ACC112 (cell line): ENCODE measurements at regions not wholly inside any gene's neighbourhood (a gene's known extent, or its start where the extent isn't known, plus 50 kb on each side); places are given as distances from the start of the nearest gene placed in this dataset.

Experiments
- H2AFZ ChIP-seq: fragments of 200-600 bp; sonication (generic); one replicate; pipeline ENCODE4 v1.6.0; 2017; ENCODE audit warnings: antibody characterized with exemption, low read length; ENCODE audit not compliant: unreplicated experiment
- H3K27ac ChIP-seq: fragments of 200-600 bp; sonication (generic); 2 replicates; pipeline ENCODE4 v1.5.1; 2014; ENCODE audit warnings: low read depth, mild to moderate bottlenecking, antibody characterized with exemption, low read length, moderate library complexity
- H3K27me3 ChIP-seq: fragments of 200-600 bp; sonication (generic); 2 replicates; pipeline ENCODE4 v1.6.1; 2014; ENCODE audit warnings: mild to moderate bottlenecking, antibody characterized with exemption, low read length, moderate library complexity, mixed read lengths; ENCODE audit not compliant: insufficient read depth
- H3K36me3 ChIP-seq: fragments of 200-600 bp; sonication (generic); 2 replicates; pipeline ENCODE4 v1.6.1; 2016; ENCODE audit warnings: mild to moderate bottlenecking, antibody characterized with exemption, low read length, moderate library complexity, mixed read lengths; ENCODE audit not compliant: insufficient read depth
- H3K4me1 ChIP-seq: fragments of 200-600 bp; sonication (generic); one replicate; pipeline ENCODE4 v1.6.1; 2016; ENCODE audit warnings: low read length, mixed read lengths; ENCODE audit not compliant: insufficient read depth, unreplicated experiment, control insufficient read depth
- H3K4me3 ChIP-seq: fragments of 200-600 bp; sonication (generic); 2 replicates; pipeline ENCODE4 v1.5.1; 2014; ENCODE audit warnings: mild to moderate bottlenecking, low read depth, low read length
- H3K79me2 ChIP-seq: fragments of 200-600 bp; sonication (generic); one replicate; pipeline ENCODE4 v1.6.0; 2016; ENCODE audit warnings: low read length; ENCODE audit not compliant: control insufficient read depth, unreplicated experiment, insufficient read depth

DNA sequence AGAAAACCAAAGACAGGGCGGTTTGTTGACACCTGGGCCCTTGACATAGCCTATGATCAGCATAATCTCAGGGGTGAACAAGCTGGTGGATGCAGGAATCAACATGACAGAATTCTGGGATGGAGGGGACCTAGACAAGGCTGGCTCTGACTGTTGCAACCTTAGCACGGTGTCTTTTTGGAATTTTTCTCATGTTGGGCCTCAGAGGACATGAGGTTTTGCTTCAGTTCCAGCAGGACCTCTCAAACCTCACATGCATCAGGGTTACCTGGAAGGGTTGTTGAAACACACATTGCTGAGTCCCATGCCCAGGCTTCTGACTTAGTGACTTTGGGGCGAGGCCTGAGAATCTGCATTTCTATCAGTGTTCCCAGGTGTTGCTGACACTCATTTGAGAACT, 345.6 kb upstream of the B3GAT1 start:
- no peaks in the 10 kb centered on the region for H3K79me2 ChIP-seq

DNA sequence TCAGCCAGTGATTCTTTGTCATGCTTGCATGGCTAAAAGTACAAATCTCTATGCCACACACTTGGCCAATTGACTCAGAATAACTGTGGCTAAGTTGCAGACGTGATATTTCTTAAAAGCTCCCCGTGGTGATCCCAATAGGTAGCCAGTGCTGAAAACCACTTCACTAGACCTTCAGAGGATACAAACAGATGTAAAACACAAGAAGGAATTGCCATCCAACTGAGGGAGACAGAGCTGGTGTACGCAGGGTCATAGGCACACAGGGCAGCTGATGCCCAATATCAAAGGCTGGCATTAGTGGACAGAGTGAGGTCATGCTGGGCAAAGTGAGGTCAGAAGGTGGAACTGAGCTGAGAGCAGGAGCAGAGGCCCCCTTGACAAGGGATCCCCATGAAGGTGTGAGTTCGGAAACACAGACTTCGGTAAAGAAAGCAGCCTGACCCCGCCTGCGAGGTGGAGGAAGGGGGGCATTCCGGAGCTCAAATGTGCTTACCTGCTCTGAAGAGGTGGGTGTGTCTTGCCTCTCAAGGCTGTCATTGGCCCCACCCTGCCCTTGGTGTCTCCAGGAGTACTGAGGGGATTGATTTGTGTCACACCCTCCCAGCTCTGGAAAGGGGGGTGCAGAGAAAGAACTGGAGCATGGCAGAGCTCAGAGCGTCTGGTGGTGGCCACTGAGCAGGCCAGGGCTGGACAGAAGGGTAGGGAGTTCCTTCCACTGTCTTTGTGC, 344.9 kb upstream of the B3GAT1 start:
- H3K36me3 ChIP-seq, result no peaks in the 10 kb centered on the region
- H3K4me3 ChIP-seq, result no peak overlapping the region
- no peaks in the 10 kb centered on the region for H3K27me3 ChIP-seq
- H3K79me2 ChIP-seq, result no peaks in the 10 kb centered on the region
- H2AFZ ChIP-seq, result no peak overlapping the region
- H3K4me1 ChIP-seq, result no peaks in the 10 kb centered on the region
- H3K27ac ChIP-seq, result no peak overlapping the region

More for the DNA sequence above, 345.6 kb upstream of the B3GAT1 start:
- Histone ChIP-seq H3K4me3 (no peak overlapping the region), H3K27me3 (no peaks in the 10 kb centered on the region), H2AFZ (no peak overlapping the region), H3K36me3 (no peaks in the 10 kb centered on the region), H3K27ac (no peak overlapping the region), H3K4me1 (no peaks in the 10 kb centered on the region)

DNA sequence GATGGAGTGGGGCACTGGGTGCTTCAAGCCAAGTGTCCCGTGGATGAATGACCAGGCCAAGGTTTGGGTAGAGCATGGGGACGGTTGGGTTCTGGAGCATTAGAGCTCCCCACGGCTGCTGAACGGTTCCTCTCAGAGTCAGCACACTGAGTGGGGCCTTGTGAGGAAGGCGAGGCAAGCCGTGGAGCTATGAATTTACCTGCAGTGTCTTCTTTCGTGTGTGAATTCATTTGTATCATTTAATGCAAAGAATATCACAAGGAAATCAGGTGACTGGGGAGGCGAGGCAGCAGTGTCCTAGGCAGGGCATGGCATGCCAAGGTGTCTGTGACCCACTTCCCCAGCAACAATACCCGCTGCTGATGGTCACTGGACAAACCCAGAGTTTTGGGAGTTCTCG, 343.5 kb upstream of the B3GAT1 start:
- H3K79me2 ChIP-seq, result no peaks in the 10 kb centered on the region
- no peak overlapping the region for H3K27ac ChIP-seq
- H2AFZ ChIP-seq, result no peak overlapping the region
- no peak overlapping the region for H3K4me3 ChIP-seq
- no peaks in the 10 kb centered on the region for H3K4me1 ChIP-seq
- no peaks in the 10 kb centered on the region for H3K27me3 ChIP-seq
- no peaks in the 10 kb centered on the region for H3K36me3 ChIP-seq

DNA sequence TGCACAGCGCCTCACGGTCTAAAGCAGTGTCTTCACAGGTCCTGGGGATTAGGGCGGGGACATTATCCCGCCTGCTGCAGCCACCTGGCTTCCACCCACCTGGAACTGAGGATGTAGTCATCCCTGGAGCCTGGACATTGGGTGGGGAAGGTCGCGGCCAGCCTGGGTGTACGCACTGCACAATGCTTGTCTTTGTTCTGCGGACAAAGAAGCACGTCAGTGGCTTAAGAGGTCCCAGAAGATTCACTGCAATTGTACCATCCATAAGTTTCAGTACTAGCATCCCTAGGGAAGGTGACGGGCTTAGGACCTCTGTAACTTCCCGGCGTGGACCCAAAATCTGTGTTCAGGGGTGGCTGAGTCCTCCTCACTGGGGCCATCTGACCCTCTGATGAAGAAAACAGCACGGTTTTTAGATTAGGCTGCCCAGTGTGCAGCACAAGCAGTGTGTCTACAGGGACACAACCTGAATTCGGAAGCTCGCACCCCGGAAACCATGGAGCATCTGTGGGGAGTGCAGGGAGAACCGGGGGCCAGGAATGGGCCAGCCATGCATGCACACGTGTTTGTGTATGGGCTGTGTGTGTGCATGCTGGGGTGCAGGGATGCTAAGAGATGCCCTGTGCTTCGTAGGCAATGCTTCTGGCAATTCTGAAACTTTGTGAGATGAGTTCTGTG, 342.6 kb upstream of the B3GAT1 start:
- no peak overlapping the region for H2AFZ ChIP-seq
- no peaks in the 10 kb centered on the region for H3K4me1 ChIP-seq
- no peak overlapping the region for H3K27ac ChIP-seq
- no peaks in the 10 kb centered on the region for H3K27me3 ChIP-seq
- no peaks in the 10 kb centered on the region for H3K79me2 ChIP-seq
- H3K36me3 ChIP-seq, result no peaks in the 10 kb centered on the region
- H3K4me3 ChIP-seq, result no peak overlapping the region

DNA sequence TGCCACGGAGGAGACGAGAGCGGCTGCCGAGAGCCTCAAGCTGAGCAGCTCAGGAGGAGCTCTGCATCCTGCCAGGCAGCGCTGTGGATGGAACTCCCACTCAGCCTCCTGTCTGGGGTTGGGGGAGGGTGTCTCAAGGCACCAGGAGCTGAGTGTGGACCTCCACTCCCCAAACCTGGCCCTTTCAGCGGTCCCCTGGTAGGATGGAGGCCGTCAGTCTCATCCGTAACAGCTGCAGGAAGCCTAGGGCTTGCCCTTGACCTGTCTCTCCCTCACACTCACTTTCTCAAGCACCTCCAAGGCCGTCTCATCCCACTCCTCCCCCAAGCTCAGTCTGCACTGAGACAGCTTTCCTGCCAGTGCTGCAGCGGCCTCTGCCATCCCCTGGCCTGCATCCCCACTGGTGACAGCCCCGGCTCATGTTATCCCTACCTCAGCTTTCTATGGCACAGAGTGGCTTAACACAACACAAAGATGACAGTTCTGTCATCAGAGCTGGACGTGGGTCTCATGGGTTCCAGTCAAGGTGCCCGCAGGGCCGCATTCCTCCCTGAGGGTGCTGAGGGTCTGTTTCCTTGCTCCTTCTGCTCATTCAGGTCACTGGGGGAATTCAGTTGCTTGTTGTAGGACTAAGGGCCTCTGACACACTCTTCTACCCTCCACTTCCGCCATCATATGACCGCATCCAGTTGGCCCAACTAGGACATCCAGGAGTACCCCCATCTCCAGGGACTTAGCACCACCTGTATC, 341.9 kb upstream of the B3GAT1 start:
- no peak overlapping the region for H3K4me3 ChIP-seq
- no peak overlapping the region for H3K27ac ChIP-seq
- no peaks in the 10 kb centered on the region for H3K36me3 ChIP-seq
- no peaks in the 10 kb centered on the region for H3K4me1 ChIP-seq
- no peak overlapping the region for H2AFZ ChIP-seq
- H3K27me3 ChIP-seq, result no peaks in the 10 kb centered on the region
- no peaks in the 10 kb centered on the region for H3K79me2 ChIP-seq

DNA sequence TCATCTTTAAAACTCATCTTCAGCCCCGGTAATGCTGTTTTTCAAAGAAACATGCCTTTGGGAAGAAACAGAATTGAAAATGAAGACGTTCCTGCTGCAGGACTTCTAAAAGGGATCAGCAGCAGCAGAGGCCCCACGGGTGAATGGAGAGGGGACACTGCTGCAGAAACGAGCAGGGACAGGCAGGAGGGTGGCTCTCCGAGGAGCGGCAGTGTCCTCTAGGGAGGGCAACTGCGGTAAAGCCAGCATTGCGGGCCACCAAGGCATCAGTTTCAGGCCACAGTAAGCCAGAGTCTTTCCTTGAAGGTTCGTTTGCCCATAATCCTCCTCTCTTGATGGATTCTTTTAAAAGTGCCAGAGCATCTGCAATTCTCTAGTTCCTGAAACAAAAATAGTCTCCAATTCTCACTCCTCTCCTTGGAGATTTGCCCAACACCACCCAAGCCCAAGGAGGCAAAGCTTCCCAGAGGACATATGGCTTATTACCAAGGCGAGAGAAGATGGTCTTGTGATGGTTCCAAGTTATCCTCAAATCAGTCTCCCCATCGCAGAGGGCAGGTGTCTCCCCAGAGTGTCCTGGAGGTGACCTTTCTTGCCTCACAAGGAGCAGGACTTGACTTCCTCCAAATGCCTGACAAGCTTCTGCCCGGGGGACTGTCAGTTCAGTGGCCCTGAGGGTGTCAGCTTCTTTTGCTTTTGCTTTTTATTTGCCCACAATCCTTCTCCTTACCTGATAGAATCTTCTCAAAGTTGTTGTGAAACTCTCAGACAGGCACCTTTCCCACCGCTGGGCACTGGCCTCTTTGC, 341.1 kb upstream of the B3GAT1 start:
- Histone ChIP-seq H2AFZ (no peak overlapping the region), H3K4me3 (no peak overlapping the region), H3K27ac (no peak overlapping the region), H3K79me2 (no peaks in the 10 kb centered on the region), H3K36me3 (no peaks in the 10 kb centered on the region), H3K27me3 (no peaks in the 10 kb centered on the region), H3K4me1 (no peaks in the 10 kb centered on the region)

DNA sequence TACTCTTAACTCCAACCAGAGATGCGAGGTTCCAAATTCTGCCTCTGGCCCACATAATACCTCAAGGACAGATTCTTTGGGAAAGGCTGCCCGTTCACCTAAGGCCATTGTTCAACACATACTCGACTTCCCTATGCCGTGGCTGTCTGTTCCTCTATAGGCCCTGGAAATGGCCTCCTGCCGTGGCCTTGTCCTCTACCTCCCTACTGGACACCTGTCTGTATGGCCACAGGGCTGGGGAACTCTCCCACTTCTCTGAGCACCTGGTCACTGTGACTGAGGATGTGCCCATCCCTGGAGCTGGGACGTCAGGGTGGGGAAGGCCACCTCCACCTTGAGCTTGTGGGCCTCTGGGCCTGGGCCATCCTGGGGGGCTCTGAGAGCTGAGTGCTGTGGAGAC, 340.5 kb upstream of the B3GAT1 start:
- H3K27ac ChIP-seq, result no peak overlapping the region

DNA sequence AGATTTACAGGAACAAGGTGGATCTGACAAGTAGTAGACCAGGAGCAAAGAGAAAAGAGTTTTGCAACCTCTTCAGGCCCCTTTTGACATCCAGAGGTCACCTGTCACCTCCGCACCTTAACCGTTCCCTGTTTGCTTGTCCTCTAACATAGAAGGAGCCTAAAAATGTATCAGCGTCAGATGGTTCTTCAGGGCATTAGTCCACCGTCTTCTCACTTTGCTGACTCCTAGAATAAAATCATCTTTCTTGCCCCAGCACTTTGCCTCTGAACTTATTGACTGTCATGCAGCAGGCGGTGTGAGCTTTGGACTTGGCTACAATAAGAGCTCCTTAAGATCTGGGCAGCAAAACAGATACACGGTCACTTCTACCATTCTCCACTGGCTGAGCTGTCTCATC, 339.7 kb upstream of the B3GAT1 start:
- H3K4me1 ChIP-seq, result no peaks in the 10 kb centered on the region
- no peak overlapping the region for H3K4me3 ChIP-seq
- no peak overlapping the region for H2AFZ ChIP-seq
- no peaks in the 10 kb centered on the region for H3K79me2 ChIP-seq
- no peak overlapping the region for H3K27ac ChIP-seq
- H3K27me3 ChIP-seq, result no peaks in the 10 kb centered on the region
- no peaks in the 10 kb centered on the region for H3K36me3 ChIP-seq

More for the DNA sequence above, 340.5 kb upstream of the B3GAT1 start:
- no peaks in the 10 kb centered on the region for H3K4me1 ChIP-seq
- no peaks in the 10 kb centered on the region for H3K79me2 ChIP-seq
- H3K36me3 ChIP-seq, result no peaks in the 10 kb centered on the region
- H3K27me3 ChIP-seq, result no peaks in the 10 kb centered on the region
- H2AFZ ChIP-seq, result no peak overlapping the region
- H3K4me3 ChIP-seq, result no peak overlapping the region

DNA sequence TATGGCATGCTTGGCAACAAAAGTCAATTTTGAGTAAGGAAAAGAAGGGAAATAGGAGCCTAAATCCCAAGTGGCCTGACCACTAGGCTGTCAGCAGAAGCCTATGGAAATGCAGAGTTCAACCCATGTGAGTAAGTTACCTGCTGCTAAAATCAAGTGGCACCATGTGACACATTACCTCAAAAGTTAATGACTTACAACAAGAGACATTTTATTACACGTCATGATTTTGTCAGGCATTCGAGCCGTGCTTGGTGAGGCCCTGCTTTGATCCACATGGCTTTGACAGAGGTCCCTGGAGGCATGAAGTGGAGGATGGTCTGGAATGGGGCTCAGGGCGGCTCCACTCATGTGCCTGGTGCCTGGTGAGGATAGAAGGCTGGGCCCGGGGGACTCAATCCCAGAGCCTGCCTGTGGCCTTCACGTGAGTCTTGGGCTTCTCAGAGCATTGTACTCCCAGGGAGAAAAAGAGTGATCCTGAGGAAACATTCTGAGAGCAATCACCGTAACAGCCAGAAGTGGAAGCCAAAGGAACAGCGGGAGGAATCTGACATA, 339.1 kb upstream of the B3GAT1 start:
- Histone ChIP-seq H3K27ac (no peak overlapping the region), H3K79me2 (no peaks in the 10 kb centered on the region), H3K36me3 (no peaks in the 10 kb centered on the region), H3K27me3 (no peaks in the 10 kb centered on the region), H2AFZ (no peak overlapping the region), H3K4me1 (no peaks in the 10 kb centered on the region), H3K4me3 (no peak overlapping the region)

DNA sequence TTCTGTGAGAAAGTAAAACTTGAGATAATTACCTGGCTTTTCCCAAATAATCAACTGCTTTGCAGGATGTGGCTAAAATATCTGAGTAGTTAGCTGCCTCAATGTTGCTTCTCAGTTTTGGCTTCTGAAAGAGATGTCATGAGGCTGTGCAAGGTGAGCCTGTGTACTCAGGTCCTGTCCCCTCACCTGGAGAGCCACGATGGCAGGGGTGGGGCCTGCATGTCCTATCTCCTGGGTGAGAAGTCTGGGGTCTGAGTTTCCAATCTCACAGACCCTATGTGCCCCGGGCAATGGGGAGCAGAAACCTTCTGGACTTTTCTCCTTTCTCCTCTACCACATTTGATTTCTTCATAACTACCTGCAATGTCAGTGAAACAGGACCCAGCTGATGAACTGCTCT, 338.6 kb upstream of the B3GAT1 start:
- H3K4me1 ChIP-seq, result no peaks in the 10 kb centered on the region
- H3K4me3 ChIP-seq, result no peak overlapping the region
- H3K36me3 ChIP-seq, result no peaks in the 10 kb centered on the region
- H2AFZ ChIP-seq, result no peak overlapping the region
- no peaks in the 10 kb centered on the region for H3K79me2 ChIP-seq
- no peaks in the 10 kb centered on the region for H3K27me3 ChIP-seq
- no peak overlapping the region for H3K27ac ChIP-seq
